NCI-H1694 (cell line): ENCODE measurements at regions not wholly inside any gene's neighbourhood (a gene's known extent, or its start where the extent isn't known, plus 50 kb on each side); places are given as distances from the start of the nearest gene placed in this dataset.
A peak's percentile ranks its signal among the peaks of the same experiment; 100 is the strongest.

ENCODE experiments used
- DNase-seq: peaks from one replicate; lab custom pipeline; 2025; lab: John Stamatoyannopoulos, UW

DNA sequence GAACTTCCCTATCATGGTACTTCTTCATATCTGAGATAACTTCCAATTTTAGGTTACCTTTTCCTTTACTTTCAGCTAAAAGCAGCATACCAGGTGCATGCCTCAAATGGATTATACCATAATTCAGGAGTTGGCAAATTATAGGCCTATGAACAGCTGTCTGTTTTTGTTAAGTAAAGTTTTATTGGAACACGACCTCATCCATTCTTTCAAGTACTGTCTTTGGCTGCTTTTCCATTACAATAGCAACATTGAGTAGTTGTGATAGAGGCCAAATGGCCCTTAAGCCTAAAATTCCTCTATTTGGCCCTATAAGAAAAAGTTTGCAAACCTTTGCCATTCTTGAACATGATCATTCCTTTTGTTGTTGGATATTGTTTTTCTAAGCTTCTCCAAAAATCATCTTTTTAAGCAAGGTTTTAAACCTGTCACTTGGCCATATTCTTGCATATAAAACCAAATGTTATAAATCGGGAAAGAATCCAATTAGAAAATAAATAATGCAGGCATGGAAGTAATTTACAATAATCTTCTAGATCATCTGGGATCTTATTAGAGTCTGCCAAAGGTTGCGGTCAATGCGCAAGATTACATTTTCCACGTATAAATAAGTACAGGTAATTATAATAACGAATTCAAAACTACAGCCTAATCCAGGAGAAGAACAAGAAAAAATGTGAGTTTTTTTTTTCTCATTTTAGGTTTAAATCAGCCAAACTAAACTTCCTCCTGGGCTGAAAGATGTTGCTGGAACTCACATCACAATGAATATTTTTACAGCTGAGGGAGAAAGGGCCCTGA is 226.5 kb upstream of the ANKRD55 start:
- no peak for DNase-seq

DNA sequence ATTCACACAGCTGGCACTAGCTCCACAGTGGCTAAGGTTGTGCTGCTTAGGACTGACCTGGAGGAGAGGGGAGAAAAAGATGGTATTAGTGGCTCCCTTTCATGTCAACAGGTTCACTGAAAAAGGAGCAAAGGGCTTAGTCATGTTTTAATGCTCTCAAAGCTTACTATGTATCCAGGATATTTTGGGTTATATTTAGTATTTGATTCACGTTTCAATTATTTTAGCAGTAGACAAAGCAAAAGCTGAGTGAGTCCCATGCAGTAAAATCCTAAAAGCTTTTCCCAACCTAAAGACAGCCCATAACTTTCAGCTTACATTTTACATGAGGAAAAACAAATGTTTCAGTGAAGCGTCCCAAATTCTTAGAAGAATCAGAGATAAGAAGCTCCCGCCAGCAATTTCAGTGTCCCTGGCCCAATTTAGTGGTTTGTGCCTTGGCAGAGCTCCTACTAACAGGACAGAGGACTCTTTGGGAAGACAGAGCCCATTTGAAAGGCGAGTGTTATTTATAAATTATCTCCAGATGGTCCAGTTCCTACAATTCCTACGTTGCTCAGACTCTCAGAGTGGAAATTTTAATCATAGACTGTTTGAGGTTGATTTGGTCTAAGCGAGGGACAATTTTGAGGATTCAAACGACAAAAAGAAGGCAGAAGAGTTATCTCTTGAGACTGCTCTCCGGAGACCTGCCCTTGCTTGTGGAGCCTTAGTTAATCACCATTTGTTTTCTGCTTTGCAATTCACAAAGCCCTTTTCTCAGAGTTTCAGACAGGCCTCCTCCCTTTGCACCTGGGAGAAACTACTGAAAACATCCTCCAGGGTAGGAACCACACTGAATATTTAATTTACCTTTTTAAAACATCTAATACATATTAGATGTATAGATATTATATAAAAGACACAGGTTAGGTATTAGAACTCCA is 225.0 kb upstream of the ANKRD55 start:
- no peak for DNase-seq

DNA sequence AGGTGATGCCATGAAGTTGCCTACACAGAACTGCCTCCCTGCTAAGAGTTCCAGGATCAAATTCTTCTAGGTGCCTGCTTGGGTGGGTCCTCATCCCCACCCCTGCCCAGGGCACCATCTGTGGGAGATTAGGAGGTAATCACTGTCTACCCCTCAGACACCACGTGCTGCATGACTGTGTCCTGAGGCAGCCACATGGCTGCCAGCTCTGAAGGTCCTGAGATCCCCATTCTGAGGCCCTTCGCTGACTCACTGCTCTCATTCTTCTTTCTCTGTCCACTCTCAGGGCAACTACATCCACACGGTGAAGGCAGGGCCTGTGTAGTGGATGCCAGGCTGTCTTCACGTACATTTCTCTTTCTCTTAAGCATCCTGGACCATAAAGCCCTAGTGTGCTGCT is 222.9 kb upstream of the ANKRD55 start:
- DNase-seq: no peak

DNA sequence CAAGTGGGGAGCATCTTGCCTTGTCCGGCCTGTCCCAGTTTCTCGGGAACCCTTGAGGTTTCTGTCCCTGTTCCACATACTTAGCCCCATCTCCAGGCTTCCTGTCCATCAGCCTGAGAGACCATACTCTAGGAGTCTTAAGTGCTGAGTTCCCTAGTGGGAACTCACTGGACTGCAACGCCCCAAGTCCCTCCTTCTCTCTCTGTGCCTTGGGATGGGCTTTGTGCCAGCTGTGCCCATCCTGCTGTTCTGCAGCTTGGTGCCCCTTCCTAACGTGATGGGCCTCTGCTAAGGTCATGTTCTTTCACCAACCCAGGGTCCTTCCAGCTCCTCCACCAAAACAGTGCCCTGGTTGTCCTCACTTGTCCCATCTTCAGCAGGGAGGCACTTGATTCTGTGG is 222.3 kb upstream of the ANKRD55 start:
- DNase-seq: no peak

- no peak for DNase-seq
These were observed 221.2 kb upstream of the ANKRD55 start for GRCh38 chr5:56454219-56454862.

GRCh38 chr5:56451742-56452141 is 218.6 kb upstream of the ANKRD55 start:
- DNase-seq: no peak

DNA sequence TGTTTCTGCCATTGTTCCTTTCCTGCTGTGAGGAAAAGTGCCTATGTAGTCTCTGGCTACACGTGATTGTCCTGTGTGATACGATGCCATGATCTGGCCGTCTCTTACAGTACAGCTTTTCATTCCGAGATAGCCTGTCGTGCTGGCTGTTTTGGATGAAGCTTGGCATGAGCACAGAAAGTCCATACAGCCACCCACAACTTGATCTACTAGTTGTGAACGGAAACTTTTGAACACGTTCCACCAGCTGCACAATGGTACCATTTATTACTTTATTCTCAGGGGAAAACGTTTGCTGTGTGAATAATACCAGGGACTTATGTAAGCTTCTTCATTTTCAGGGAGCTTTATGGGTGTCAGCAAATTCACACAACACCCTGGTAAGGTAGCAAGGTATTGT is 217.6 kb upstream of the ANKRD55 start:
- DNase-seq: no peak

GRCh38 chr5:56449071-56449640 is 216.0 kb upstream of the ANKRD55 start:
- no peak for DNase-seq

GRCh38 chr5:56447656-56448055 is 214.5 kb upstream of the ANKRD55 start:
- DNase-seq: no peak

DNA sequence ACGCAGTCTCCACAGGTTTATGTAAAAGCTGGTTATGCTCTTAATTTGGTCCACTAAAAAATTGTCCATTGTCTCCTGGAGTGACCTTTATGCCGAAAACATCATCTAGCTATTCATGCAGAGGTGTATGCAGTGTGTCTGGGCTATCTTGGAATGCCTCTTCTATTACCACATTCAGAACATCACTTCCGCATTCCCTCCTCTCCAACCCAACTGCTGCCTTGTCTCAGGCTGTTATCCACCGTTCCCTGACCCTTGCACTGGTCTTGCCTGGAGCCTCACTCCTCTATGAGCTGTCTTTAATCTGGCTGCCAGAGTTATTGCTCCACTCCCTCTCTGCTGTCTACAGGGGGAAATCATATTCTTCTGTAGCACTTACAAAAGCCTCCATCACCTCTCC is 214.1 kb upstream of the ANKRD55 start:
- DNase-seq: no peak

GRCh38 chr5:56446728-56447127 is 213.6 kb upstream of the ANKRD55 start:
- DNase-seq: no peak

DNA sequence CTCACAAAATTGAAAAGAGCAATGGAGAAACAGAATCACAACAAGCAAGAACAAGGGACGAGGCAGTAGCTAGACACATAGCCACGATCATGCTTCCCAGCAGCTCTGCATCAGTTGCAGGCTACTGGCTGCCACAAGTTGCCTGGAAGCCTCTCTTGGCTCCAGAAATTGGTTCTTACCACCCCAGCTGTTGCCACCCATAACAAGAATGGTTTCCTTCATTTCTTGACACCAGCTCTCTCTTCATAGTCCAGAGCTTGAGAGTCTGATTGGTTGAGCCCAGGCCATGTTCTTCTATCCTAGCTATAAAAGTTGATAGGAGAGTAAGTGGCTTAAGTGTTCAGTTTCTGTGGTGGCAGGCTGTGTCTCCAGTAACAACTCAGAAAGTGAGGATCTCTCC is 210.7 kb upstream of the ANKRD55 start:
- no peak for DNase-seq

DNA sequence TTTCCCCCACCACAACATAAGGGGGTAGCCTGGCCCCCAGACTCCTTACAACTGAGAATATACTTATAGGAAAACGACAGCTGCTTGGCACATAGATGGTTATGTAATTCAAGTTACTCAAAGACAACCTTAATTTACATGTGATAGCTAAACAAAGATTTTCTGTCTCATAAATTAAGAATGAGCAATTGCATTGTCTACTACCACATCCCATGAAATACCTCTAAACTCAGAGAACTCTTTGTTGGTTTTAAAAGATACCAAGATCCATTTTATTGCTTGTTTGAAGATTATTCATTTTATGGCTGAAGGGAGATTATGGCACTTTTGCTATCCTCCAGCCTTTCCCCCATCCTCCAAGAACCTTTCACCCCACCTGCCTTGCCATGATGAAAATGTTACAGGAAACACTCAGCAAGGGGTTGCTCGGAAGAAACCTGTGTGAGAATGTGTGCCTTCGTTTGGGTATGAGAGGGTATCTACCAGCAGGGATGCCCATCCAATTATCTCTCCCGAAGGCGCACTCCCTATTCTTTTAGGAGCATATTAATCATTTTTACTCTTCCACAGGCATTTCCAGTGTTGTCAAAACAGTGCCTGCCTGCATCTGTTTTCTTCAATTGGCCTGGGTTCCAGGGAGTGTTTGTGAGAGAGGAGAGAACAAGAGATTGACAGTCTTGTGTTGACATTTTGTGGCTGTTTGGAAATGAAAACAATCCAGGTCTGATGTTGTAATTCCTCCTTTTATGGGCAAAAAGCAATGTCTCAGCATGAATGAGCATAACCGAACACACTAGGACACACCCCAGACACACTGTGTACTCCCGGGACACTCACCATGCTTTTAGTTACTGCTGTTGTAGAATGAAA is 208.0 kb upstream of the ANKRD55 start:
- peak; percentile 61 for DNase-seq

GRCh38 chr5:56434986-56435385 is 201.9 kb upstream of the ANKRD55 start:
- no peak for DNase-seq

DNA sequence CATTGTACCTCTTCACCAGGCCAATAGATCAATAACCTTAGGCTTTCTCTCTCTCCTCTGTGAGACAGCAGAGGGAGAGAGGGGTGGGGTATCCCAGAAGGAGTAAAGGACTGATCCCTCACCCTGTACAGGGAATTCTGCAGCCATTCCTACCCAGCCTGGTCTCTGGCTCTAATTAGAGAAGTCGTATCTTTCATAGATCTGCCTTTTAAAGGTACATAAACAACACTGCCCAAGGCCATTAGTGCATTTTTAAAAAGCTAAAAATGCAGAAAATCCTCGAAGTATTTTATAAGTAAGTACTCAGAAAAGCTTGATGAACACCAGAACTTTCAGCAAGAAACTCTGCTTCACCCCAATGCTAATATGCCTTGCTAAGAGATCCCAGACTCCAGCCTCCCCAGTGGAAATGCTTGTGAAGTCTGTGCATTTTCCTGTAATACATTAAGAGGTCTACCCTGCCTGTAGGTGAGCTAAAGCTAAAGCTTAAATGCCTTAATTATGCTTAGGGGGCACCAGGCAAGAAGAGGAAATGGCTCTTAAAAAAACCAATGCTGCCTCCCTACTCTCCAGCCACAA is 200.0 kb upstream of the ANKRD55 start:
- DNase-seq: no peak

DNA sequence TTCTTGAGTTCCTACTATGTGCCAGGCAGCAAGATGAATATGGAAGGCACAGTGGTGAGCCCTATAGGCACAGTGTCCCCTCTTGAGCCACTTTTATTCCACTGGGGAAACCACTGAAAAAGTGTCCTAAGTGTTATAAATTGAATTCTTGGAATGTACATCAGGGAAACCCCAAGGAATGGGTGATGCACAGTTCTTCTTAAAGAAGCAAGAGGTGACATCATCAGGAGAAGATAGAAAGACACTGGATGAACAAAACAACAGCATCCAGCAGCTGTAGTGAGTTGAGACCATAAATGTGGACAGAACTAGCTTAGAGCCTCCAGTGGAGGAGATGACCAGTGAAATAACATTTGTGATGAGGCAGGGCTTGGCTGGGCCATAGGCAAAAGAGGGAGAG is 199.2 kb upstream of the ANKRD55 start:
- no peak for DNase-seq

GRCh38 chr5:56430422-56430821 is 197.3 kb upstream of the ANKRD55 start:
- DNase-seq: no peak

DNA sequence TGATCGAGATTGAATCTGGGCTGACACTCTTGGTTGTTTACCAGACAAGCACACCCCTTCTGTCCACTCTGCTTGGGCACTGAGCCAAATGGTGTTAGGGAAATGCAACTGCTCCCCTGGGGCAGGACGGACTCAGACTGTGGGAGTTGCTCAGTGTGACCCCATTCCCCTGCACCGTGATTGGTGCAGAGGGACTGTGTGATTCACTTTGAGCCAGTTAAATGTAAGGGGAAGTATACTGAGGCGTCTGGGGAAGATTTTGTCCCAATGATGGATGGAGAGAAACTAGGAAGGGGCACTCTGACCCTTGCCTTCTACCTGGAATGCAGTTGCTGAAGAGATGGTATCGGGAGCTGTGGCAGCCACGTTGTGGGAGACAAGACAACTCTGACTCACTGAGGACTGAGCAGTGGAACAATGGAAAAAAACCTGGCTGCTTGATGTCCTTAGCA is 196.0 kb upstream of the ANKRD55 start:
- no peak for DNase-seq

GRCh38 chr5:56426693-56427092 is 193.6 kb upstream of the ANKRD55 start:
- peak; percentile 89 for DNase-seq

- DNase-seq: no peak
These were observed 189.1 kb upstream of the ANKRD55 start for GRCh38 chr5:56422076-56422762.
